GM19240 (cell line): ENCODE measurements at regions not wholly inside any gene's neighbourhood (a gene's known extent, or its start where the extent isn't known, plus 50 kb on each side); places are given as distances from the start of the nearest gene placed in this dataset.
"Not testable (repeated sequence)": the region's sequence is repeated elsewhere in the genome, so short reads cannot be mapped to it uniquely, and the experiment has no call there.

Source experiments
- DNase-seq: peaks from one replicate; pipeline ENCODE4 v3.0.0; 2011; ENCODE audit warnings: low spot score; ENCODE audit not compliant: insufficient read length

GRCh38 chr1:60822252-60822651, 260.1 kb upstream of the NFIA start:
- no peak for DNase-seq

- no peak for DNase-seq
Observed at GRCh38 chr1:60821156-60821555, 261.2 kb upstream of the NFIA start.

- no peak for DNase-seq
Observed at GRCh38 chr1:60818969-60819701, 263.2 kb upstream of the NFIA start.

- no peak for DNase-seq
Observed at GRCh38 chr1:60813071-60813470, 269.3 kb upstream of the NFIA start.

GRCh38 chr1:60809204-60809980, 273.0 kb upstream of the NFIA start:
- no peak for DNase-seq

GRCh38 chr1:60808676-60809075, 273.7 kb upstream of the NFIA start:
- DNase-seq, result no peak

- DNase-seq, result no peak
Observed at GRCh38 chr1:60802884-60803283, 279.5 kb upstream of the NFIA start.

- no peak for DNase-seq
Observed at GRCh38 chr1:60797351-60797750, 285.0 kb upstream of the NFIA start.

- no peak for DNase-seq
Observed at GRCh38 chr1:60791226-60791625, 291.1 kb upstream of the NFIA start.

- not testable (repeated sequence) for DNase-seq
Observed at GRCh38 chr1:60773099-60773498, 309.3 kb upstream of the NFIA start.

- DNase-seq, result no peak
Observed at GRCh38 chr1:60769082-60769481, 313.3 kb upstream of the NFIA start.

GRCh38 chr1:60765204-60765603, 317.2 kb upstream of the NFIA start:
- DNase-seq, result no peak

GRCh38 chr1:60764489-60764888, 317.9 kb upstream of the NFIA start:
- DNase-seq, result no peak

GRCh38 chr1:60763741-60764140, 318.6 kb upstream of the NFIA start:
- no peak for DNase-seq

GRCh38 chr1:60762911-60763310, 319.4 kb upstream of the NFIA start:
- DNase-seq, result no peak

- DNase-seq, result no peak
Observed at GRCh38 chr1:60762176-60762575, 320.2 kb upstream of the NFIA start.

GRCh38 chr1:60759291-60759690, 323.1 kb upstream of the NFIA start:
- no peak for DNase-seq

GRCh38 chr1:60757485-60757884, 324.9 kb upstream of the NFIA start:
- DNase-seq, result no peak

- DNase-seq, result no peak
Observed at GRCh38 chr1:60753036-60753900, 329.1 kb upstream of the NFIA start.

- DNase-seq, result no peak
Observed at GRCh38 chr1:60751306-60751705, 331.1 kb upstream of the NFIA start.

- no peak for DNase-seq
Observed at GRCh38 chr1:60747353-60747752, 335.0 kb upstream of the NFIA start.

- DNase-seq, result no peak
Observed at GRCh38 chr1:60746278-60746791, 336.0 kb upstream of the NFIA start.
